HG02943 (cell line): ENCODE measurements at regions not wholly inside any gene's neighbourhood (a gene's known extent, or its start where the extent isn't known, plus 50 kb on each side); places are given as distances from the start of the nearest gene placed in this dataset.

Experiments used
- ATAC-seq: cut with Tn5 transposase; IDR thresholded peaks from one replicate; pipeline ENCODE4 v1.9.1; 2021; ENCODE audit warnings: mild to moderate bottlenecking, low read depth, moderate library complexity; ENCODE audit not compliant: unreplicated experiment

- ATAC-seq: no peak
Measured at GRCh38 chr9:88691091-88691490, 156.1 kb downstream of the NXNL2 start.

GRCh38 chr9:88691811-88692210 is 156.8 kb downstream of the NXNL2 start:
- no peak for ATAC-seq

DNA sequence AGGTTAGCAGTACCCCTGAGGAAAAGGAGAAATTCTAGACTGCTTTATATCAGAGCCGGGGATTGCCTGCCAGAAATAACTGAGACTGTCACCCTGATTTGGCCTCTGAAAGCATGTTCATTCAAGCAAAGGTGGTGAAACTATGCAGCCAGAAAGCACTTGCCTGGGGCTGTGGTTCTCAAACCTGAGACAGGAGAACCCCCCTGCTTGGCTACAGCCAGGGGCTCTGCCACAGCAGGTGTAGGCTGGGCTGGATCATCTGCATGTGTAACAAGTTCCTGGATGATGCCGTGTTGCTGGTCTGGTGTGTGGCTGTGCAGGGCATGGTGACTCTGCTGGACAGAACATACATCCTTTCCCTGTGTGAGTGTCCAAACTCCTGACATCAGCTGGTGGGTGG is 157.8 kb downstream of the NXNL2 start:
- no peak for ATAC-seq

DNA sequence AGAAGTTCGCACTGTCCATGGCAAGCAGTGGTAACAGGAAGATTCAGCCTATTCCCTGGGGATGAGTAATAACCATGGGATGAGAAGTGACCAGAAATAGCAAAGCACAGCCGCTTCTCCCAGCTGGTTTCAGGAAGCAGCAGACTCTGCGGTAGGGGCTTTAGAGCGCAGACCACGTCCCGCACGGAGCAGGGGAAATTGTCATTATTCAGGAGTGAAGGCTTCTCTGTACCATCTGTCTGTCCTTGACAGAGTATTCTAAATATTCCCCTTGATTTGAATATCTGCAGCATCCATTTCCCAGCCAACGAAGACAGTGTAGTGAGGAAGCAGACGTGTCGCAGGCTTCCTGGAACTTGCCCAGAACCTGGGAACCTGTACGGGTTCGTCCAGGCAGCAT is 159.6 kb downstream of the NXNL2 start:
- no peak for ATAC-seq

GRCh38 chr9:88696501-88696900 is 161.5 kb downstream of the NXNL2 start:
- no peak for ATAC-seq

GRCh38 chr9:88697764-88698432 is 162.9 kb downstream of the NXNL2 start:
- no peak for ATAC-seq

DNA sequence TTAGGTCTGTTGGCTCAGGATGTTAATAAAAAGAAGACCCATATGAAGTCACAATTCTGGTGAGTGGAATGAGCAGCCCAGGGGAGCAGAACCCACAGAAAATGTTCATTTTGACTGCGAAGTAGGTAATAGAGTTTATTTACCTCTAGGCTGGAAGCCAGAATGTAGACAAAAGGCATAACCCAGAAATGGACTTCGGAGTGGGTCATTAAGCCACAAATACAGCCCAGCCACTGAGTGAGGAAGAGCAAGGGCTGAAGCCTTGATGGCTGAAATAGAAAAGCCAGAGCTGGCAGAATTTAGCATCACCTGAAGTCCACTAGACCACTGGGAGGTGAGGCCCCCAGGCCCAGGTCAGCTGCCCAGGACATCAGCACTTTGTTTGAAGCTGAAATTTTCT is 168.0 kb downstream of the NXNL2 start:
- no peak for ATAC-seq

- ATAC-seq: no peak
Measured at GRCh38 chr9:88706193-88707113, 171.5 kb downstream of the NXNL2 start.

DNA sequence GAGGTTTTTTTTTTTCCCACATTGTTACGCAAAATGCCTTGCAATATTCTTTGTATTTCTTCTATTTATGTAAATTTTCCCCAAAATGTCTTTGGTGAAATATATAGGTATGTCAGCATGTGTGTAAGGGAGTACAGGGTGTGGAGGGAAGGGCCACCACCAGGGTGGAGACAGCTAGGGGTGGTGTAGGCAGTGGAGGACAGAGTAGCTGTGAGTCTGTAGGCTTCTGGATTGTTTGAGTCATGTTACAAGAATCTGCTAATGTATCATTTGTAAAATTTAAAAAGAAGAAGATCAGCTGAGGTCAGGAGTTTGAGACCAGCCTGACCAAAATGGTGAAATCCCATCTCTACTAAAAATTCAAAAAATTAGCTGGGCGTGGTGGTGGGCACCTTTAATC is 175.5 kb downstream of the NXNL2 start:
- ATAC-seq: no peak

DNA sequence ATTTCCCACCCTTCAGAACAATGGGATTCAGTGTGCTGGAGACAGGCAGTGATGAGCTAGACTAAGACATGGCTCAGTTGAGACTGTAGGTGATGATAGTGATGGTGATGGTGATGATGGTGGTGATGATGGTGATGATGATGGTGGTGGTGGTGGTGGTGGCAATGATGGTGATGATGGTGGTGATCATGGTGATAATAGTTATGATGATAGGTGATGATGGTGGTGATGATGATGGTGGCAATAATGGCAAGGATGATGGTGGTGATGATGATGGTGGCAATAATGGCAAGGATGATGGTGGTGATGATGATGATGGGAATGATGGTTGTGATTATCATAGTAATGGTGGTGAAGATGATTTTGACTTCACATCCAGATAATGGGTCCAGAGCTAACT is 176.7 kb downstream of the NXNL2 start:
- no peak for ATAC-seq

- no peak for ATAC-seq
Measured at GRCh38 chr9:88712484-88712883, 177.5 kb downstream of the NXNL2 start.

DNA sequence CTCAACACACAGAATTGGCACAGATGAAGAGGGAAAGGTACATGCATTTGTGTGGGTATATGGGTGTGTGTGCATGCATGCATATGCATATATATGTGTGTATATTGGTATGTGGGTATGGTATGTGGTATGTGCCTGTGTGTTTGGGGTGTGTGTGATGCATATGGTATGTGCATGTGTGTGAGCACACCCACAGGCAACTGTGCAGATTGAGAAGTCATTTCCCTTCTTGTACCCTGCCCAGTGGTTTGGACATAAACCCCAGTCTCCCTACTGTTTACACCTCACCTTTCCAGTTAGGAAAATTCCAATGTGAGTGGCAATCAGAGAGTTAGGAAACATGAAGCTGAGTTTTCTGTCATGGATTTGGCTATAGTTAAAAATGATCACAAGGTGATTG is 178.0 kb downstream of the NXNL2 start:
- no peak for ATAC-seq

GRCh38 chr9:88716596-88717290 is 181.8 kb downstream of the NXNL2 start:
- ATAC-seq: no peak

- ATAC-seq: no peak
Measured at GRCh38 chr9:88721025-88721424, 186.0 kb downstream of the NXNL2 start.

- no peak for ATAC-seq
Measured at GRCh38 chr9:88721495-88722279, 186.7 kb downstream of the NXNL2 start.

DNA sequence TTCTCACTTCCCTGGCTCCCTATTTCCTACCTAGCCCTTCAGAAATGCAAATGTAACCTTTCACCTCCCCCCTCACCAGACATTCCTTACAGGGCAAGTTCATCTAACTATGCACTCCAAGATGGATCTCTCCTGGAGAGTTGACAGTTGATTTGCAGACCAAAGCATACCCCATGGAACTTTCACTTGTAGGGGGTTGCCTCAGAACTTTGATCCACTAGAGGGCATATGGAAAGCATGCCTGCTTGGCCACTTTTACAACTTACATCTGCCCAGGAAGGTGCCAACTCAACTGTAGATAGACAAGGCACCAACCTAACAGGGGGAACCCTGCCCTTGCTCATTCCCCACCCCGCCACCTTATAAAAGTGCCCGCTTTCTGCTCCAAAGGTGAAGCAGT is 187.8 kb downstream of the NXNL2 start:
- ATAC-seq: no peak

DNA sequence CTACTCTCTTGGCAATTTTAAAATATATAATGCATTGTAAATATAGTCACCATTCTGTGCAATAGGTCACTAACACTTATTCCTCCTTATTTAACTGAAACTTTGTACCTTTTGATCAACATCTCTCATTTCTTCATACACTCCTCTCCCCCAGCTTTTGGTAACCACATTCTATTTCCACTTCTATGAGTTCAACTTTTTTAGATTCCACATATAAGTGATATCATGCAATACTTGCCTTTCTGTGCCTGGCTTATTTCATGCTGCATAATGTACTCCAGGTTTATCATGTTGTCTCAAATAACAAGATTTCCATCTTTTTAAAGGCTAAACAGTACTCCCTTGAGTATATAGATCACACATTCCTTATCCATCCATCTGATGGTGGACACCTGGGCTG is 188.8 kb downstream of the NXNL2 start:
- ATAC-seq: no peak

DNA sequence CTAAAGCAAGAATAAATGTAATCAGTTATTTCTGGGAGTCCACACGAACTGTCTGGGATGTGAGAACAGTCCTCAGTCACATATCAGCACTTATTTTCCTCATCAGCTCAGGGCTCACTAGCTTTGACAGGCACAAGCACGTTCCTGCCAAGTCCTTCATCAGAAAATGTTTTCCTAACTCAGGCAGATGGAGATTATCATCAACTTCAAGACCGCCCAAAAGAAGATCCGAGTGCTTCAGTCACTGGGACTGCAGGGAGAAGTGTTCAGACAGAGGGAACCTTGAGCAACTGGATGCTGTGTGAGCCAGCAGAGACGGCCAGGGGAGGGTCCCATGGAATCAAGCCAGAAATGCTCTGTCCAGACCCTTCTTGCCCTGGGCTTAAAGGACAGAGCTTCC is 189.4 kb downstream of the NXNL2 start:
- ATAC-seq: no peak

- ATAC-seq: no peak
Measured at GRCh38 chr9:88725300-88726019, 190.5 kb downstream of the NXNL2 start.

GRCh38 chr9:88726803-88727202 is 191.8 kb downstream of the NXNL2 start:
- no peak for ATAC-seq
